DMS53 treated with DMSO at 0.1 percent for 48 hours (cell line): ENCODE measurements at regions not wholly inside any gene's neighbourhood (a gene's known extent, or its start where the extent isn't known, plus 50 kb on each side); places are given as distances from the start of the nearest gene placed in this dataset.
"Not testable (repeated sequence)": the region's sequence is repeated elsewhere in the genome, so short reads cannot be mapped to it uniquely, and the experiment has no call there.

Experiments
- DNase-seq: peaks from one replicate; lab custom pipeline; 2025; ENCODE audit not compliant: unreplicated experiment; lab: John Stamatoyannopoulos, UW

DNA sequence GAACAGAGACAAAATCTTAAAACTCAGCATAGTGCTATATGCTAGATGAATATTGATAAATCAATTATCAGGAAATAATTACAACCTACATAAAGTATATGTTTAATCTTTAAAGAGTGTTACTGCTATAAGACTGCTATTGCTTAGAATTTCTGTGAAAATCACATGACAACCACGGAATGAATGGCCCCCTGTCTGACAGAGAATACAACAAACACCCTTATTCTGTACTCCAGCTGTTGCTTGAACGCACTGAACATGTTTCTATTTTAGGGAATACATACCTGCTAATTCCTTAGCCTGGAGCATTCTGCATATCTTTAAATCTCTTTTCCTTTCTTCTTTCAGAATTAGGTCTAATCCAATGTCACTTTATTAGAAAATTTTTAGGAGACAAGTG, 452.4 kb upstream of the PHF14 start:
- no peak for DNase-seq

DNA sequence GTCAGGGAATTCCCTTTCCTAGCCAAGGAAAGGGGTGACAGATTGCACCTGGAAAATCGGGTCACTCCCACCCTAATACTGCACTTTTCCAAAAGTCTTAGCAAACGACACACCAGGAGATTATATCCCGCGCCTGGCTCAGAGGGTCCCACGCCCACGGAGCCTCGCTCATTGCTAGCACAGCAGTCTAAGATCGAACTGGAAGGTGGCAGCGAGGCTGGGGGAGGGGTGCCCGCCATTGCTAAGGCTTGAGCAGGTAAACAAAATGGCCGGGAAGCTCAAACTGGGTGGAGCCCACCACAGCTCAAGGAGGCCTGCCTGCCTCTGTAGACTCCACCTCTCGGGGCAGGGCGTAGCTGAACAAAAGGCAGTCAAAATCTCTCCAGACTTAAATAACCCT, 440.2 kb upstream of the PHF14 start:
- DNase-seq: not testable (repeated sequence)

DNA sequence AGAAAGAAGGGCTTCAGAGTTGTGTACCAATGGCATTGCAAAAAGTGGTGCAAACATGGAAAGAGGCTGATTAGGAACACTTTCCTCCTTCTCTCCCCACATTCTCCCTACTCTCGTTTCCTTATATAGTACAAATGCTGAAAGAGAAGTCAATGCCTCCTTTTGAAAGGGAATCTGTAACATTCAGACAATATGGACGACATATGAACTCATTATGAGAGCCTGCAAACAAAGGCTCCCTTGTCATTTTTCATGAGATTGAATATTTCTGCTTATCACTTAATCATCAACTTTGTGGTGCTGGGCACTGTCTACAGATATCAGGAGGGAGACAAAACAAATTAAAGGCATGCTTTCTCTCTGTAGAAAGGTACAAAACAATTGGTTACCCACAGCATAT, 437.1 kb upstream of the PHF14 start:
- no peak for DNase-seq

DNA sequence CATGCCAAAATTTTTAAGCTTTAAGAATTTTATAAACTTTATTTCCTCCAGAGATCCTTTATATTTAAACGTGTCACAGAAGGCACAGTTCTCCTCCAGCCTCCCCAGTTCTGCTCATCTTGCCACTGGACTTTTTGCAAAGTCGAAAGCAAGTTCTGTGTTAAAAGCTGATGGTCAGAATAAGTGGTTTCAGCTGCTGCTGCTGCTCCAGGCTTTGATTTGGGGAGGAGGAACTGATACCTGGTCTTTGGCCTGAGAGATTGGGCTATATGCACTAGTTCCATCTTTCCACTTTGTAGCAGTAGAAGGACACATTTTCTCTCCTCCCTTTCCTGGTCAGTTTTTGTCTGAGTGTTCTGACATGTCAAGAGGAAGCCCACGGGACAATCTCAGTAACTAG, 435.9 kb upstream of the PHF14 start:
- no peak for DNase-seq

DNA sequence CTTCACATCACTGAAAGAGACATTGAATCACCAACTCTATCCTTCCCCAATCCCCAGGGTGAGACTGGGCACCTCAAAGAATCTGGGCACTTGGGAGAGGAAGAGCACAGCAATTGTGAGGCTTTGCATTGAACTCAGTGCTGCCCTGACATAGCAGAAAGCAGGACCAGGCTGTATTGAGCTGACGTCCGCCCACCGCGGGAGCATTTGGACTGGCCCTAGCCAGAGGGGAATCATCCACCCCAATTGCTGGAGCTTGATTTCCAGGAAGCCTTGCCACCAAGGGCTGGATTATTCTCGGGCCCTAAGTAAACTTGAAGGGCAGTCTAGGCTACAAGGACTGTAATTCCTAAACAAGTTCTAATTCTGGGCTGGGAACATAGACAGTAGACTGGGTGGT, 416.3 kb upstream of the PHF14 start:
- no peak for DNase-seq

DNA sequence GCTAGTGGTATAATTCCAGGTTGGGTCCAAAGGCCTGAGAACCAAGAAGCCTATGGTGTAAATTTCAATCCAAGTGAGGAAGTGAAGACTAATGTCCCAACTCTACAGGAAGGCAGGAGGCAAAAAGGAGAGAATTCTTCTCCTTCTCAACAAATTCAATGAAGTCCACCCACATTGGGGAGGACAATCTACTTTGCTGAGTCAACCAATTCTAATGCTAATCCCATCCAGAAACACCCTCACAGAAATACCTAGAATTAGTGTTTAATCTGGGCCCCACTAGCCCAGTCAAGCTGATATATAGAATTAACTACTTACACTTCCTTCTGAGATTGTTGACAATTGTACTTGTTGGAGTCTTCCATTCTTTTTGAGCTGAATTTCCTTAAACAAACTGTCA, 413.2 kb upstream of the PHF14 start:
- DNase-seq: no peak

DNA sequence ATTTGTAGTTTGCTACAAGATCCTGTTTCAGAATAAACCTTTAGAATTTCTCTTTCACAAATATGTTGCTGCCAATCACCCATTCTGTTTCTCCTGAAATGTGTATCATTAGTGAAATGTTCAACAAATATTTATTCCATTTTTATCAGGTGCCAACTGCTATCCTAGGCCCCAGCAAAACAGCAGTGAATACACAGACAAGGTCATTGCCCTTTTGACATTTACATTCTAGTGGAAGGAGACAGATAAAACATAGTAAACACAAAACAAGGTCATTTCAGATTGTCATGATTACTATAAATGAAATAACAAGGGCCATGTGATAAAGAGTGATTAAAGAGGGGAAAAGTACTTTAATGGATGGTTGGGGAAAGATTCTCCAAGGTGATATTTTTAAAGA, 404.8 kb upstream of the PHF14 start:
- no peak for DNase-seq

DNA sequence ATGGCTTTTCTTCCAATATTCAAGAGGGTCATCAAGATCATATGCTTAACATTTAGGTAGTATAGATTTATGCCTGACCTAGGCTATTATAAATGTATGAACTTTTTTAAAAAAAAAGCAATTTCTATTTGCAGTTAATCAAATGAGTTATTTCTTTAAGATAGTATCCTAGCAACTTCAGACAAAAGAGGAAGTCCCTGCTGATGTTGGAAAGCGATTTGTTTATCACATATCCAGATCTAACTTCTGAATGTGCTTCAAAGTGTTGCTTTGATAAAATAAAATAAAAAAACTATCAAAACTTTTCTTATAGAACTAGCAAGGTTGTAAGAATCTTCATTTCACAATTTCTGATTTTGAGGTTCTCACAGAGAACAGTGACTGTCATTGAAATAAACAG, 401.9 kb upstream of the PHF14 start:
- DNase-seq: no peak

DNA sequence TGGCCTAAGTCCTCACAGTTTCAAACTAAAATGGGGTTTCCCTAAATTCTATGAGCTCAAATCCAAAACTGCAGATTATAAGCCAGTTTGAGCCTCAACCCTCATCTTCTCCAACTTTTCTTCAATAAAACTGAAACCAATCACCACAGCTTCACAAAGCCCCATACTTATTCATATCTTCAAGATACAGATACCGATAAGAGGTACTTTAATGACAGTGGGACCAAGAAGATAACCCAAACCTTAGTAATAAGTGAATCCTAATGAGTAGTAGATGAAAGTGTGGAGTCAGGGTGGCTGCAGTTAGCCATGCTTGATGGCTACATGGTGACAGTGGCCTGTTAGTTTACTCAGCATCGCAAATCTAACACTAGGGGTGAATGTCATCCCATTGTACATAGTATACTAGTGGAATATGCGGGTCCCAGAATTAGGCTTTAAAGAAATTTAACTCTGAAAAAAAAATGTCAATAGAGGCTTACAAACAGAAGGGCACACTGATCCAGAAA, 395.8 kb upstream of the PHF14 start:
- DNase-seq: no peak

DNA sequence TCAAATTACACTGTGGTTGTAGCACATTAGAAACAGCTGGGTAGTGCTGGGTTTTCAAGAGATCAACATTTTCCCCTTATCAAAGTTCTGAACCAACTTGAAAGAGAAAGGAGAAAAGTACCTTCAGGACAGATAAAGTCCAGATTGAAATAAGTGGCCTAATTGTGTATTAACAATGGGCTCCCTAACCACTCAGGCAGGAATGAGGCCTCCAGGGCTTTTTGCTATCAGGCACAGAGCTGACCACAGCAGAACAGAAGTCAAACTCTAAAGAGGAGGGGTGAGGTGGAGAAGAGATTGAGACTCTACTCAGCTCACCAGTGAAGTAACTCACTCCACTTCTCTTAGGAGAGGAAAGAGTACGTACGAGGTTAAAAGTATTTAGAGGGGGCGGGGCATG, 394.1 kb upstream of the PHF14 start:
- no peak for DNase-seq

DNA sequence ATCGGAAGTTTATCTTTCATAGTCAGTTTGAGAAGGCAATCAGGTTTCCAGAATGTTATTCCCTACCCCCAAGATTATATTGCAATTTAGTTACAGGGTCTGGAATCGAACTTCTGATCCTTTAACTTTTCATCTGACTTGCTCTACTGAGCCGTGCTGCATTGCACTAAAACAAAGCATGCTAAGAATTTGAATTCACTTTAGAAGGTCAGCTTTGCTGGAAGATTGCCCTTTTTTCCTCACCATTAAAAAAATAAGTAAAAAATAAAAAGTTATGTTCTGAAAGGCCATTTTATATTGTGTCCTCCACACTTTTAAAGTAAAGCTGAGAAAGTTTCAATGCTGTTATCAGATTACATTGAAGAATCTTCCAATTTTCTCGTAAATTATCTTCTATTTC, 388.8 kb upstream of the PHF14 start:
- DNase-seq: no peak

DNA sequence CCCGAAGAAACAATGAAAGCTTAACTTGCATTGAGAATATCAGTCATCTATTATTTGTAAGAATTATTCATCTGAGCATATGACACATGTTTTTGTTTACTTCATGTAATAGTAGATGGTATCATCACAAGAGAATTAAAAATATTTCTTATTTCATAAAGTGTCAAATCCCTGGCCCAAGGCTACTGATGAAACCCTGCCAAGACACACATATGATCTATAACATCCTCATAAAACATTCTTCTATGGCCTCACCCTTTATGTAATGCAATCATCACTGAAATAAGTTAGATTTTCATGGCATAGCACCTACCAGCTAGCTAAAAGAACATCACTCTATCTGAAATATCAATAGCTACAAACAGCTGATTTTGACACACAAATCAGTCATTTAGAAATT, 385.6 kb upstream of the PHF14 start:
- no peak for DNase-seq

DNA sequence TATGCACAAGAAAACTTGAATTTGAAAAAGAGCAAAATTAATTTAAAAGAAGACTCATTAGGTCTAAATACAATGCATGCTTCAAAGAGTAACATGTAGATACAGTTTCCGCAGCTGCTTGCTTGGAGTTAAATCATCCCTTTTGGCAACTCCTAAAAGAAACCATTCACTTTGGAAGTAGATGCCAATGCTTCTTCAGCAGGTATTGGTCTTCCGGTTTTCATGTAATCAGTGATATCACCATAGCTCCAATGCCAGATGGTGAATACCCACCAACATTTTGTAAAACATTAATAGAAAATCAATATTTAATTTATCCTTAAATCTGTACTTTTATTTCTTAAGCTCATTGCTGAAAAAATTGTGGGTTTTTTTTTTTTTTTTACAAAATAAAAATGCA, 381.1 kb upstream of the PHF14 start:
- DNase-seq: no peak

DNA sequence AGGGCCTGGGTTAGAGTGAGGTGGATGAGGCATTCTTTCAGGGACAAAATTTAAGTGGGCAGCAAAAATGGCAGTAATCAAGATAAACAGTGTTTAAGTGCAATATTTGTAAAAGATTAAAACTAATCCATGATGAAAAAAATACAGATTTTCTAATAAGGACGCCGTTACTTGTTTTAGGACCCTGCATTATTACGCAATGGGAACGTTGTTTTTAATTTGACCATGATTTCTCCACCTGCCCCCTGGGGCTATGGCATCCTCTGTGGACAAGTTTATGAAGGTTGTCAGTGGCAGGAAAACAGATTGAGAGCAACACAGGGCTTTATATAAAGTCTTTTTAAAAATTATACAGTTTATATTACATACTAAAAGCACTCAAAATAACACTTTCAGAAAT, 380.6 kb upstream of the PHF14 start:
- no peak for DNase-seq

DNA sequence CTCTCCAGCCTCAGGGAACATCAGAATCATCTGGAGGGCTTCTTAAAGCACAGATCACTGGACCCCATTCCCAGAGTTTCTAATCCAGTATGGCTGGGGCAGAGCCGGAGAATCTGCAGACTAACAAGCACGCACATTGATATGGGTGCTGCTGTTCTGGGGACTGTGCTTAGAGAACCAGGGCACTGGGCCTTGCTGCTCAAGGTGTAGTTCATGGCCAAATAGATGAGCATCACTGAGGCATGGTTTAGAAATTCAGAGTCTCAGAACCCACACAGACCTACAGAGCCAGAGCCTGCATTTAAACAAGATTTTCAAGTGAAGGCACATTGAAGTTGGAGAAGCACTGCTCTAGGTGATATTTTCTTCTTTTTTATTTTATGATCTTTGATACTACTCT, 376.8 kb upstream of the PHF14 start:
- no peak for DNase-seq

DNA sequence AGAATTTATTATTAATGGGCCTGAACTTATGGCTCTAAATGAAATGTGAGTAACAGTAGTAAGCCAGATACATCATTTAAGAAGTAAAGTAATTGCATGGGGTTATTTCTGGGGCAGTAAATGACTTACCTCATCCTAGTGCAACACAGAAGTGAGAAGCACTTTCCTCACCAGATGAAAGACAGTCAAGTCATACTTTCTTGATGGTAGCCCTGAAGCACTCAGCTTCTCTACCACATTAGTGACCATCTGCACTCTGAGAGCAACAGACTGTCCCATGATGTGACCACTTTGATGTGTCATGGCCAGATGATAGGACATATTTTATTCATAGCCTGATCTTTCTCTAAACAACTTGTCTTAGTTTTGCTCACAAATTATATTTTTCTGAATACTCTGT, 369.5 kb upstream of the PHF14 start:
- no peak for DNase-seq

DNA sequence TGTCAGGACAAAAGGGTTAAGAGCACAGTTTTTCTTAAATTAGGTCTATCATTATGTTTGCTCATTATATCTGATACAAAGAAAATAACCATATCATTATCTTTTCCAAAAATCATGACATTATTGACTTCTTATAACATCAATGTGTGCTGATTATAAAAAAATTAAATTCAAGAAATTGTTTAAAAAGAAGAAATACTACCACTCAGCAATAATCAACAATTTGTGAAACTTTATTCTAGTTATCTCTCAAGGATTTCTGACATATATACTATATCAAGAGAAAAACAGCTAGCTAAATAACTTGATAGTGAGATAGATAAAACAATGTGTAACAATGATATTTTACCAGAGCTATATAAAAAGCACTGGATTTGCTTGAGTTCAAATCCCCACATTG, 360.7 kb upstream of the PHF14 start:
- DNase-seq: no peak

DNA sequence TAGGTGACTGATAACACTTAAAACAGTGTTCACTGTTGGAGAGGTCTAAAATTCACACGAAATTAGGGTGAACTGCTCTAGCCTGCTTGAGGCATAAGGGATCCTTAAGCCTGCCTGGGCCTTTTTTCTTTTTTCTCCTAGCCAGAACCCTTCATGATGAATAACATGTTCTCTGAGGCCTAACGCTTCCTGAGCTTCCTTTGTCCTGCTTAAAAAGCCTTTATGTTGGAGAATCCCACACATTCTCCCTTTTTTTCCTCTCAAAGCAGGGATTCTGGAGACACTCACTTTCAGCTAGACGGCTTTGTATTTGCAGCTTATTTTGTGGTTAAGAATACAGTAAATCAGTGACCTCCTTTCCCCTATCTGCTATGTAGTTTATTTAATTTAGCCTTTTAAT, 354.7 kb upstream of the PHF14 start:
- no peak for DNase-seq

DNA sequence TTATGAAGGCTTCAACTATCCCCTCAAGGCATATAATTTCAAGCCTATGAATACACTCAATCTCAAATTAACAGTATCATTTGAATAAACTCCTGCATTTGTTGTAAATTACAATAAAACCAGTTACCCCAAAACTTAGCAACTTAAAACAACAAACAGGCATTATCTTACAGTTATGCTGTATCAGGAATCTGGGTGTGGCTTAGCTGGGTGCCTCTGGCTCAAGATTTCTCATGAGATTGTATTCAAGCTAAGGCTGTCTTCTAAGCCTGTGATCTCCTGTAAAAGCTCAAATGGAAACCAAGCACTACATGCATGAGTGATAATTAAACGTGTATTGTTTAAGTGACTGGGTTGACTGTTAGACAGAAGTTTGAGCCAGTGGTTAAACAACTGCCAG, 341.0 kb upstream of the PHF14 start:
- DNase-seq: no peak

DNA sequence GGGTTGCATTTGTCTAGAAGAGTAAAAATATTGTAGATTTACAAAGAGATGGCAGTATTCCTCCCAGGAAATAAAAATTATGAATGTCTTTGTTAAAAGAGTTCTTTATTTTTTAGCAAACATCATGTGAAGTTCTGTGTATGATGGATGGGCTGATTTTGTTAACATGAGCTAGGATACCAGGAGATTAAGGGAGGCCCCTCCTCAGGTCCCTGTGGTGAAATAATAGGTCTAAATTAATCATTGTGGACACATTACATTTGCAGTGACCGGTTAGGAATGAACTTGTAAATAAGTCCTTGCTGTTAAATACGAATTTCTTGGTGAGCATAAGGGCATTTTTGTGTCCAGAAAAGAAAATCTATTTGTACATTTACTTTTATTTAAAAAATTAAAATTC, 339.4 kb upstream of the PHF14 start:
- no peak for DNase-seq

DNA sequence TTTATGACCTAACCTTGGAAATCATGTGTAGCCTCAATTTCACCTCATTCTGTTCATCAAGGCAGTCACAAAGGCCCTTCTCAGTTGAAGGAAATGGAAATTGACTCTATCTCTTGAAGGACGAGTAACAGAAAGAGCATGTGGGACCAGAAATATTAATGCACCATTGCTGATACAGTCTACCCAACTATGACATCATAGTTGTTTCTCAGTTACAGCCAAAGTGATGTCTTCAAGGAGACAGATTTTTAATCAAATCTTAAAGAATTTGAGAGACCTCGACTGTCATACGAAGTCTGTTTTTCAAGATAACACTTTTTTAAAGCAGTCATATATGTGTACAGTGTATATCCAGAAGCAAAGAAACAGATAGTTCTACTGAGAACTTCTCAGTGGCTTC, 335.7 kb upstream of the PHF14 start:
- DNase-seq: no peak

DNA sequence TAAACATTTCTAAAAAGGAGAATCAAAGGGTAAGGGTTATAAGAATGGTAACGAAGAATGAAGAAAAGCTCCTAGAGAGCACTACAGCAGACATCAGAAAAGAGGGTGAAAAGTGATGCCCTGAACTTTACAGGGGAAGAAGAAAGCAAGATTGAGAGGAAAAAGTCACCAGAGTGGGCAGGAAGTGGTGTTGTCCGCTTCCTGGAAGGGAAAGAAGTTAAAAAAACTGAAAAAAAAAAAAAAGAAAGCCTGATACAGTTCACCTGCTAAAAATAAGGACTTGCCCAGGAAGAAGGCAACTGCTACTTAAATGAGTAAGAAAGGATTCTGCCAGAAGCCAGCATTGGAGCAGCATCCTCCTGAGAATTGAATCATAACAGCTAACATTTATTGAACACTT, 330.1 kb upstream of the PHF14 start:
- no peak for DNase-seq

DNA sequence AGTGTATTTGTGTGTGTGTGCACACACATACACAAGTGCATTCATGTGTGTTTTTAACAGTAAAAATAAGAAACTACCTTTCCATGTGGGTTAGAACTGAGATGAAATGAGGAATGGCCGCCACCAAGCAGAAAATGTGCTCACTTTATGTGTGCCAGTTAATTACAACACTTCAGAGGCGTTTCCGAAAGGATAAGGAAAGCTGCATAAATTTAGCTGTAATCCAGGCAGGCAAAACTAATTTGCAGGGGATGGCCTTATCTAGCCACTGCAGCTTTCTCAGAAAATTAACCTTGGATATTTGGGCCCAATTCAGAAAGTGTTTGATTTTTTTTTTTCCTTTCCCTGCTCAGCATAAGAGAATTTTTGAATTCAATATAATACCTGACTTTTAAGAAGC, 328.8 kb upstream of the PHF14 start:
- DNase-seq: no peak

DNA sequence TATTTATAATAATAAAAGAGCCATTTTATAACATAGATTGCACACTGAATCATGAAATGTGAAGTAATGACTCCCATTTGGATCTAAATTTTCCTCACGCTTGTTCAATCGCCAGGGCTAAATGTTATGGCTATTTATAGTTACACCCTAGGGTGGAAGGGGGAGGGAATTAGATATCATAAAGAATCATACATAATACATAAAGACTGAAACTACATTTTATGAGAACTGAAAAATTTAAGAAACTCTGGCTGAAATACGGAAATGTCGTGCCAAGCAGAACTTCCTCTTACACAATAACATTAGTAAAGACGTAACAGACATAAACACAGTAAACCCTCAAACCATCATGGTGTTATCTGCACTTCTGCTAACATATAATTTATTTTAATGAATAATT, 327.5 kb upstream of the PHF14 start:
- DNase-seq: no peak
